GM23338 (cell line): ENCODE measurements at regions not wholly inside any gene's neighbourhood (a gene's known extent, or its start where the extent isn't known, plus 50 kb on each side); places are given as distances from the start of the nearest gene placed in this dataset.

Source experiments
- ATAC-seq: fragments of 200-7000 bp; cut with Tn5 transposase; 3 replicates; pipeline ENCODE4 v1.9.1; 2020
- DNase-seq: peaks from one replicate; pipeline ENCODE4 v3.0.0-alpha.2; 2015; ENCODE audit warnings: low spot score
- H2AFZ ChIP-seq: fragments of 200-600 bp; sonication (generic); 2 replicates; pipeline ENCODE4 v1.8.0; 2016; ENCODE audit warnings: antibody characterized with exemption, mild to moderate bottlenecking, moderate library complexity
- H3F3A ChIP-seq: fragments of 200-600 bp; sonication (generic); replicated peaks from 2 replicates; pipeline ENCODE4 v1.8.0; 2017; ENCODE audit warnings: antibody characterized with exemption, mixed run types, low read depth
- H3K27ac ChIP-seq: fragments of 200-600 bp; sonication (generic); 2 replicates; pipeline ENCODE4 v1.6.1; 2016; ENCODE audit warnings: low read depth
- H3K27me3 ChIP-seq: fragments of 200-600 bp; sonication (generic); 2 replicates; pipeline ENCODE4 v1.8.0; 2016; ENCODE audit warnings: mild to moderate bottlenecking, mixed run types, moderate library complexity; ENCODE audit not compliant: insufficient read depth
- H3K36me3 ChIP-seq: fragments of 200-600 bp; sonication (generic); 2 replicates; pipeline ENCODE4 v1.8.0; 2016; ENCODE audit warnings: mild to moderate bottlenecking; ENCODE audit not compliant: insufficient read depth
- H3K4me1 ChIP-seq: fragments of 200-600 bp; sonication (generic); 2 replicates; pipeline ENCODE4 v1.8.0; 2016; ENCODE audit warnings: mild to moderate bottlenecking, moderate library complexity; ENCODE audit not compliant: insufficient read depth
- H3K4me2 ChIP-seq: fragments of 200-600 bp; sonication (generic); 2 replicates; pipeline ENCODE4 v1.7.1; 2017; ENCODE audit warnings: mixed run types
- H3K4me3 ChIP-seq: fragments of 200-600 bp; sonication (generic); 2 replicates; pipeline ENCODE4 v1.6.1; 2016; ENCODE audit warnings: mixed run types
- H3K79me2 ChIP-seq: fragments of 200-600 bp; sonication (generic); replicated peaks from 2 replicates; pipeline ENCODE4 v1.8.0; 2017; ENCODE audit warnings: mild to moderate bottlenecking; ENCODE audit not compliant: insufficient read depth
- H3K9me2 ChIP-seq: fragments of 200-600 bp; sonication (generic); 2 replicates; pipeline ENCODE4 v1.8.0; 2017; ENCODE audit not compliant: insufficient read depth
- H4K20me1 ChIP-seq: fragments of 200-600 bp; sonication (generic); replicated peaks from 2 replicates; pipeline ENCODE4 v1.8.0; 2017; ENCODE audit warnings: mild to moderate bottlenecking; ENCODE audit not compliant: insufficient read depth
- H3K27ac Mint-ChIP-seq: 2 replicates; pipeline ENCODE4 v1.8.0; 2020; ENCODE audit warnings: inconsistent platforms, mild to moderate bottlenecking, moderate library complexity, mixed read lengths
- H3K27me3 Mint-ChIP-seq: 3 replicates; pipeline ENCODE4 v1.8.0; 2022; ENCODE audit warnings: low read depth, mild to moderate bottlenecking, moderate library complexity, mixed read lengths, inconsistent platforms; ENCODE audit not compliant: insufficient read depth, poor library complexity
- H3K36me3 Mint-ChIP-seq: 3 replicates; pipeline ENCODE4 v1.8.0; 2021; ENCODE audit warnings: low read depth, mild to moderate bottlenecking, inconsistent platforms, moderate library complexity, mixed read lengths
- H3K4me1 Mint-ChIP-seq: 3 replicates; pipeline ENCODE4 v1.8.0; 2020; ENCODE audit warnings: mild to moderate bottlenecking, inconsistent platforms, mixed read lengths
- H3K4me3 Mint-ChIP-seq: 3 replicates; pipeline ENCODE4 v1.8.0; 2021; ENCODE audit warnings: moderate library complexity, mild to moderate bottlenecking, inconsistent platforms, mixed read lengths
- H3K9me3 Mint-ChIP-seq: 3 replicates; pipeline ENCODE4 v1.8.0; 2020; ENCODE audit warnings: moderate library complexity, mild to moderate bottlenecking, inconsistent platforms, mixed read lengths
- CREB1 ChIP-seq: fragments of 250-450 bp; sonication (Bioruptor Pico); IDR thresholded peaks from 2 replicates; pipeline ENCODE4 v1.5.0; 2020; ENCODE audit warnings: low read depth, mild to moderate bottlenecking, moderate library complexity
- ETS1 ChIP-seq: IDR thresholded peaks from 2 replicates; pipeline ENCODE4 v1.6.1; 2016; ENCODE audit warnings: antibody characterized with exemption
- EZH2 ChIP-seq: fragments of 200-600 bp; sonication (generic); IDR thresholded peaks from one replicate; pipeline ENCODE4 v1.8.0; 2017; ENCODE audit warnings: antibody characterized with exemption, mild to moderate bottlenecking, low read depth; ENCODE audit not compliant: unreplicated experiment
- EZH2phosphoT487 ChIP-seq: fragments of 200-600 bp; sonication (generic); IDR thresholded peaks from one replicate; pipeline ENCODE4 v1.8.1; 2018; ENCODE audit warnings: antibody characterized with exemption; ENCODE audit not compliant: unreplicated experiment
- POLR2AphosphoS5 ChIP-seq: IDR thresholded peaks from 2 replicates; pipeline ENCODE4 v1.6.1; 2016; ENCODE audit warnings: antibody characterized with exemption, low read depth
- REST ChIP-seq: IDR thresholded peaks from one replicate; pipeline ENCODE4 v1.6.1; 2018; ENCODE audit warnings: antibody characterized with exemption; ENCODE audit not compliant: unreplicated experiment
- STAT1 ChIP-seq: IDR thresholded peaks from one replicate; pipeline ENCODE4 v1.6.1; 2016; ENCODE audit warnings: antibody characterized with exemption; ENCODE audit not compliant: unreplicated experiment
- ZNF331 ChIP-seq: fragments of 250-450 bp; sonication (Bioruptor Pico); IDR thresholded peaks from 2 replicates; pipeline ENCODE4 v1.5.0; 2020; ENCODE audit warnings: low read depth, mild to moderate bottlenecking, moderate library complexity
- ZNF462 ChIP-seq: fragments of 250-450 bp; sonication (Bioruptor Pico); IDR thresholded peaks from 2 replicates; pipeline ENCODE4 v1.5.0; 2020; ENCODE audit warnings: mild to moderate bottlenecking, moderate library complexity

- TF ChIP-seq REST, result no peak
- TF ChIP-seq ETS1, result no peak
- no peak for TF ChIP-seq CREB1 (CRISPR knock-in tag)
- TF ChIP-seq ZNF331 (CRISPR knock-in tag), result no peak
- TF ChIP-seq POLR2AphosphoS5, result no peak
Observed at GRCh38 chr2:64860276-64860885, 128.8 kb upstream of the SLC1A4 start (continued).

- peaks cover 13% of the 10 kb centered on the region for H3K27me3 Mint-ChIP-seq
- H3K4me1 Mint-ChIP-seq, result peaks cover 27% of the 10 kb centered on the region
- Histone ChIP-seq H3K9me2 (no peaks in the 10 kb centered on the region), H3K79me2 (no peaks in the 10 kb centered on the region), H3K4me1 (peaks cover 37% of the 10 kb centered on the region), H3K27me3 (peaks cover 66% of the 10 kb centered on the region), H3F3A (no peaks in the 10 kb centered on the region), H3K4me3 (no peak overlapping the region), H4K20me1 (no peaks in the 10 kb centered on the region), H3K27ac (no peak overlapping the region), H3K4me2 (no peak overlapping the region), H3K36me3 (no peaks in the 10 kb centered on the region), H2AFZ (no peak overlapping the region)
- H3K4me3 Mint-ChIP-seq, result no peak overlapping the region
- H3K9me3 Mint-ChIP-seq, result no peaks in the 10 kb centered on the region
- DNase-seq (no peak), ATAC-seq (no peak)
- H3K36me3 Mint-ChIP-seq, result no peaks in the 10 kb centered on the region
- H3K27ac Mint-ChIP-seq, result no peak overlapping the region
- TF ChIP-seq EZH2phosphoT487 (no peak), POLR2AphosphoS5 (no peak), CREB1 (CRISPR knock-in tag) (no peak), STAT1 (no peak), ZNF331 (CRISPR knock-in tag) (no peak), REST (no peak), EZH2 (no peak), ZNF462 (CRISPR knock-in tag) (no peak)
Observed at GRCh38 chr2:64860936-64861335, 128.3 kb upstream of the SLC1A4 start.
